A549 (cell line): ENCODE measurements at regions not wholly inside any gene's neighbourhood (a gene's known extent, or its start where the extent isn't known, plus 50 kb on each side); places are given as distances from the start of the nearest gene placed in this dataset.

Experiments used
- ATAC-seq, 2 experiments: fragments of 200-7000 bp in 1 of 2; fragments of >200 bp in 1 of 2; cut with Nextera tagmentation in 1 of 2; cut with Tn5 transposase in 1 of 2; 3 replicates each; pipeline versions ENCODE4 v1.8.0 to v1.9.1; 2018 to 2020; ENCODE audit warnings: mild to moderate bottlenecking in 1 of 2, moderate library complexity in 1 of 2
- CTCF ChIA-PET: fragments of 300-600 bp; sonication (Branson Sonifier 250); formaldehyde crosslinking; extraction: SDS; loops from one replicate; lab custom pipeline; 2021; ENCODE audit warnings: antibody characterized with exemption, inconsistent platforms; lab: Yijun Ruan, JAX
- POLR2A ChIA-PET: fragments of 350-600 bp; formaldehyde crosslinking; extraction: SDS; loops from one replicate; lab custom pipeline; 2021; ENCODE audit warnings: antibody characterized with exemption, inconsistent platforms; lab: Yijun Ruan, JAX
- DNase-seq, 2 experiments: peaks; one replicate each; pipeline versions ENCODE4 v3.0.0 to v3.0.0-alpha.2; 2011 to 2016; ENCODE audit warnings: low read depth in 1 of 2, low spot score in 1 of 2
- FAIRE-seq: peaks from 2 replicates; lab custom pipeline; 2011; peaks lifted over from hg19 to GRCh38; lab: Jason Lieb, UNC
- H3K27ac ChIP-seq, 2 experiments: fragments of >200 bp; sonication (Bioruptor Twin); formaldehyde crosslinking; 3 replicates each; pipeline ENCODE4 v1.5.1; 2016 to 2017
- H3K4me1 ChIP-seq: fragments of >200 bp; sonication (Bioruptor Twin); formaldehyde crosslinking; 3 replicates; pipeline ENCODE4 v1.6.1; 2016
- H3K4me2 ChIP-seq: fragments of >200 bp; sonication (Bioruptor Twin); formaldehyde crosslinking; 3 replicates; pipeline ENCODE4 v1.6.1; 2016
- H3K4me3 ChIP-seq: fragments of >200 bp; sonication (Bioruptor Twin); formaldehyde crosslinking; 3 replicates; pipeline ENCODE4 v1.5.1; 2016
- H3K9me3 ChIP-seq: fragments of >200 bp; sonication (Bioruptor Twin); formaldehyde crosslinking; 3 replicates; pipeline ENCODE4 v1.6.1; 2016
- BHLHE40 ChIP-seq: IDR thresholded peaks from 2 replicates; pipeline ENCODE4 v1.6.1; 2012; ENCODE audit warnings: low read depth, low read length, inconsistent platforms
- CHD2 ChIP-seq: fragments of 150-350 bp; IDR thresholded peaks from 2 replicates; pipeline ENCODE4 v1.6.1; 2014; ENCODE audit warnings: low read length; ENCODE audit not compliant: partially characterized antibody
- EHF ChIP-seq: fragments of 250-450 bp; sonication (Bioruptor Pico); IDR thresholded peaks from 2 replicates; pipeline ENCODE4 v1.5.0; 2020; ENCODE audit warnings: mild to moderate bottlenecking
- FOSB ChIP-seq: fragments of 250-450 bp; sonication (Bioruptor Pico); IDR thresholded peaks from 2 replicates; pipeline ENCODE4 v1.5.0; 2020; ENCODE audit warnings: mild to moderate bottlenecking, moderate library complexity
- FOSL2 ChIP-seq, 2 experiments: fragments of 450-650 bp in 1 of 2; fragments of >200 bp in 1 of 2; sonication (Bioruptor Twin) in 1 of 2; formaldehyde crosslinking; IDR thresholded peaks; 2 replicates each; pipeline versions ENCODE4 v1.5.0 to v1.6.1; 2016 to 2020; ENCODE audit warnings: mild to moderate bottlenecking in 1 of 2, moderate library complexity in 1 of 2
- GATA3 ChIP-seq: IDR thresholded peaks from 2 replicates; pipeline ENCODE4 v1.6.1; 2012; ENCODE audit warnings: borderline replicate concordance
- HOXA7 ChIP-seq: fragments of 250-450 bp; sonication (Bioruptor Pico); IDR thresholded peaks from 2 replicates; pipeline ENCODE4 v1.5.0; 2020; ENCODE audit warnings: mild to moderate bottlenecking, moderate library complexity
- HOXB5 ChIP-seq: fragments of 250-450 bp; sonication (Bioruptor Pico); IDR thresholded peaks from 2 replicates; pipeline ENCODE4 v1.5.0; 2020; ENCODE audit warnings: mild to moderate bottlenecking, moderate library complexity
- MAFK ChIP-seq: fragments of 450-650 bp; IDR thresholded peaks from 2 replicates; pipeline ENCODE4 v1.6.1; 2014; ENCODE audit not compliant: partially characterized antibody
- MAZ ChIP-seq: fragments of 150-350 bp; IDR thresholded peaks from 2 replicates; pipeline ENCODE4 v1.6.1; 2014; ENCODE audit warnings: antibody characterized with exemption, low read depth, low read length, borderline replicate concordance
- NPAS2 ChIP-seq: fragments of 250-450 bp; sonication (Bioruptor Pico); IDR thresholded peaks from 2 replicates; pipeline ENCODE4 v1.8.0; 2022; ENCODE audit warnings: mild to moderate bottlenecking, moderate library complexity, borderline replicate concordance
- NR3C1 ChIP-seq: fragments of >200 bp; sonication (Bioruptor Twin); formaldehyde crosslinking; IDR thresholded peaks from 3 replicates; pipeline ENCODE4 v1.6.1; 2017
- POLR2A ChIP-seq: IDR thresholded peaks from 2 replicates; pipeline ENCODE4 v1.6.1; 2012; ENCODE audit warnings: mild to moderate bottlenecking, low read length
- POLR2AphosphoS2 ChIP-seq: conservative IDR thresholded peaks from 2 replicates; pipeline ENCODE4 v1.6.1; 2012; ENCODE audit warnings: low read length, improper control_type of control experiment, inconsistent platforms
- RAD21 ChIP-seq, 2 experiments: fragments of >200 bp in 1 of 2; sonication (Bioruptor Twin) in 1 of 2; formaldehyde crosslinking in 1 of 2; IDR thresholded peaks in 1 of 2; conservative IDR thresholded peaks in 1 of 2; 2 replicates in 1 of 2; 3 replicates in 1 of 2; pipeline ENCODE4 v1.6.1; 2012 to 2018; ENCODE audit warnings: inconsistent platforms in 1 of 2
- RFX5 ChIP-seq: fragments of 450-650 bp; IDR thresholded peaks from 2 replicates; pipeline ENCODE4 v1.7.1; 2014; ENCODE audit warnings: antibody characterized with exemption, mild to moderate bottlenecking, moderate library complexity
- RNF2 ChIP-seq: fragments of 200-600 bp; sonication (generic); IDR thresholded peaks from 2 replicates; pipeline ENCODE4 v1.6.1; 2016; ENCODE audit warnings: low read depth, mild to moderate bottlenecking, antibody characterized with exemption, moderate library complexity, borderline replicate concordance
- SMC3 ChIP-seq: fragments of >200 bp; sonication (Bioruptor Twin); formaldehyde crosslinking; IDR thresholded peaks from 3 replicates; pipeline ENCODE4 v1.6.1; 2018; ENCODE audit warnings: inconsistent platforms
- ZNF302 ChIP-seq: fragments of 250-450 bp; sonication (Bioruptor Pico); IDR thresholded peaks from 2 replicates; pipeline ENCODE4 v1.9.0; 2021; ENCODE audit warnings: inconsistent platforms, mild to moderate bottlenecking, moderate library complexity
- WGBS: methylation state at CpG from one replicate; pipeline ENCODE4 v1.1.6; 2017; ENCODE audit errors: missing lambda C conversion rate; 5-methylcytosine and 5-hydroxymethylcytosine counted together
- TF ChIP-seq, protein P1 (sequence below): fragments of 200-600 bp; sonication (generic); IDR thresholded peaks from 2 replicates; pipeline ENCODE4 v1.6.1; 2016; ENCODE audit warnings: antibody characterized with exemption, mild to moderate bottlenecking, moderate library complexity
- TF ChIP-seq, protein P2 (sequence below): fragments of 450-650 bp; IDR thresholded peaks from 2 replicates; pipeline ENCODE4 v1.6.1; 2014; ENCODE audit warnings: antibody characterized with exemption
- TF ChIP-seq, protein P3 (sequence below): IDR thresholded peaks from 2 replicates; pipeline ENCODE4 v1.6.1; 2012
- TF ChIP-seq, protein P4 (sequence below): fragments of >200 bp; sonication (Bioruptor Twin); formaldehyde crosslinking; IDR thresholded peaks from 2 replicates; pipeline ENCODE4 v1.6.1; 2016

DNA sequence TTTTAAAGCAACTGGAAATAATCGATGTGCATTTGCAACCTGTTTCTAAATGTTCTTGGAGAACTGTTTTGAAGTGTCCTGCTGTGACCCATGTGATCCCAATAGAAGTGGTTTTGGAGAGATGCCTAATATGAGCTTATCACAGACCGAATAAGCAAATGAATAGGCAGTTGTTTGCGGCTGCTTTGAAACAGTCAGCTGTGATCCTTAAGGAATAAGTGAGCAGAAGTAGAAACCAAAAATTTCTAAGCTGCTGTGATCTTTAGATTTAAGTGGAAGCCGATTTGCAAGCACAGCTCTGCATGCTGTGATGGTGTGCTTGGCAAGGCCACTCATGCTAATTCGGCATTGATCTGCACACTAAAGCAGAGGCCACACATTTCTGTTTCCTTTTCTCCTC, 329.5 kb upstream of the DUSP10 start:
- Histone ChIP-seq H3K4me1 (no peaks in the 10 kb centered on the region), H3K27ac (no peak overlapping the region), H3K4me3 (no peak overlapping the region), H3K9me3 (no peaks in the 10 kb centered on the region), H3K4me2 (no peak overlapping the region)
- TF ChIP-seq GATA3 (no peak), POLR2A (no peak), FOSL2 (IDR thresholded peaks at IDR 0.05) (no peak), FOSL2 (CRISPR knock-in tag; IDR thresholded peaks at IDR 0.05) (no peak), HOXA7 (CRISPR knock-in tag) (no peak), MAFK (no peak), RNF2 (no peak), EHF (CRISPR knock-in tag) (no peak), SMC3 (no peak), RAD21 (conservative IDR thresholded peaks at IDR 0.05 in 1 of 2, IDR thresholded peaks at IDR 0.05 in 1 of 2) (no peak), POLR2AphosphoS2 (no peak), NR3C1 (no peak), HOXB5 (no peak), NPAS2 (CRISPR knock-in tag) (no peak), CHD2 (no peak), RFX5 (no peak), ZNF302 (CRISPR knock-in tag) (no peak)
- TF ChIP-seq, protein P1, sequence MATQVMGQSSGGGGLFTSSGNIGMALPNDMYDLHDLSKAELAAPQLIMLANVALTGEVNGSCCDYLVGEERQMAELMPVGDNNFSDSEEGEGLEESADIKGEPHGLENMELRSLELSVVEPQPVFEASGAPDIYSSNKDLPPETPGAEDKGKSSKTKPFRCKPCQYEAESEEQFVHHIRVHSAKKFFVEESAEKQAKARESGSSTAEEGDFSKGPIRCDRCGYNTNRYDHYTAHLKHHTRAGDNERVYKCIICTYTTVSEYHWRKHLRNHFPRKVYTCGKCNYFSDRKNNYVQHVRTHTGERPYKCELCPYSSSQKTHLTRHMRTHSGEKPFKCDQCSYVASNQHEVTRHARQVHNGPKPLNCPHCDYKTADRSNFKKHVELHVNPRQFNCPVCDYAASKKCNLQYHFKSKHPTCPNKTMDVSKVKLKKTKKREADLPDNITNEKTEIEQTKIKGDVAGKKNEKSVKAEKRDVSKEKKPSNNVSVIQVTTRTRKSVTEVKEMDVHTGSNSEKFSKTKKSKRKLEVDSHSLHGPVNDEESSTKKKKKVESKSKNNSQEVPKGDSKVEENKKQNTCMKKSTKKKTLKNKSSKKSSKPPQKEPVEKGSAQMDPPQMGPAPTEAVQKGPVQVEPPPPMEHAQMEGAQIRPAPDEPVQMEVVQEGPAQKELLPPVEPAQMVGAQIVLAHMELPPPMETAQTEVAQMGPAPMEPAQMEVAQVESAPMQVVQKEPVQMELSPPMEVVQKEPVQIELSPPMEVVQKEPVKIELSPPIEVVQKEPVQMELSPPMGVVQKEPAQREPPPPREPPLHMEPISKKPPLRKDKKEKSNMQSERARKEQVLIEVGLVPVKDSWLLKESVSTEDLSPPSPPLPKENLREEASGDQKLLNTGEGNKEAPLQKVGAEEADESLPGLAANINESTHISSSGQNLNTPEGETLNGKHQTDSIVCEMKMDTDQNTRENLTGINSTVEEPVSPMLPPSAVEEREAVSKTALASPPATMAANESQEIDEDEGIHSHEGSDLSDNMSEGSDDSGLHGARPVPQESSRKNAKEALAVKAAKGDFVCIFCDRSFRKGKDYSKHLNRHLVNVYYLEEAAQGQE = no peak
- TF ChIP-seq, protein P2, sequence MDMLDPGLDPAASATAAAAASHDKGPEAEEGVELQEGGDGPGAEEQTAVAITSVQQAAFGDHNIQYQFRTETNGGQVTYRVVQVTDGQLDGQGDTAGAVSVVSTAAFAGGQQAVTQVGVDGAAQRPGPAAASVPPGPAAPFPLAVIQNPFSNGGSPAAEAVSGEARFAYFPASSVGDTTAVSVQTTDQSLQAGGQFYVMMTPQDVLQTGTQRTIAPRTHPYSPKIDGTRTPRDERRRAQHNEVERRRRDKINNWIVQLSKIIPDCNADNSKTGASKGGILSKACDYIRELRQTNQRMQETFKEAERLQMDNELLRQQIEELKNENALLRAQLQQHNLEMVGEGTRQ = no peak
- TF ChIP-seq, protein P3, sequence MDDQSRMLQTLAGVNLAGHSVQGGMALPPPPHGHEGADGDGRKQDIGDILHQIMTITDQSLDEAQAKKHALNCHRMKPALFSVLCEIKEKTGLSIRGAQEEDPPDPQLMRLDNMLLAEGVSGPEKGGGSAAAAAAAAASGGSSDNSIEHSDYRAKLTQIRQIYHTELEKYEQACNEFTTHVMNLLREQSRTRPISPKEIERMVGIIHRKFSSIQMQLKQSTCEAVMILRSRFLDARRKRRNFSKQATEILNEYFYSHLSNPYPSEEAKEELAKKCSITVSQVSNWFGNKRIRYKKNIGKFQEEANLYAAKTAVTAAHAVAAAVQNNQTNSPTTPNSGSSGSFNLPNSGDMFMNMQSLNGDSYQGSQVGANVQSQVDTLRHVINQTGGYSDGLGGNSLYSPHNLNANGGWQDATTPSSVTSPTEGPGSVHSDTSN = no peak
- TF ChIP-seq, protein P4, sequence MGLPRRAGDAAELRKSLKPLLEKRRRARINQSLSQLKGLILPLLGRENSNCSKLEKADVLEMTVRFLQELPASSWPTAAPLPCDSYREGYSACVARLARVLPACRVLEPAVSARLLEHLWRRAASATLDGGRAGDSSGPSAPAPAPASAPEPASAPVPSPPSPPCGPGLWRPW = no peak
- ChIA-PET CTCF (interaction anchor here (0.6 kb wide), 1 partner anchor 571 kb away, joined by 3 read pairs; no protein-coding TSS in a partner anchor), POLR2A (no interaction called here)
- FAIRE-seq (no peak), DNase-seq (no peak), ATAC-seq (no peak)
- WGBS = 48% methylated on average over 5 of the region's 5 CpGs

DNA sequence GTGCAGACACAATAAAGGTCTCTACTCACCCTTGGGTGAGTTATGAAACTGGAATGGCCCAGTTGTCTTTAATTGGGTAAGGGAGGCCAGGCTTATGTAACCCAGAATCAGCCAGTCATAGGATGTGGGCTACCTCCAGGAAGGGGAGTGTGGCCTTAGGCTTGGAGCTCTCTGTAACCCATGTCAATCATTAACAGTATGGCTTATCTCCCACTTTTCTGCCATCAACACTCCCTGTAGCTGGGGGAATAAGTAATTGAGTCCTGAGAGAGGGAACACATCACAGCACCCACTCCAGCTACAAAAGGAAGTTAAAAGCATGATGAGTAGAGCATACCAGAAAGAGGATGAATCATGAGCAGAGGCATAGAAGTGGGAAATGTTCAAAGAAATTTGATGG, 327.0 kb upstream of the DUSP10 start:
- Histone ChIP-seq H3K9me3 (peaks cover 7% of the 10 kb centered on the region; the same call in 1 of the 3 replicates), H3K4me3 (no peak overlapping the region), H3K4me2 (no peak overlapping the region), H3K4me1 (no peaks in the 10 kb centered on the region), H3K27ac (no peak overlapping the region)
- ChIA-PET CTCF (no interaction called here), POLR2A (no interaction called here)
- FAIRE-seq (no peak), ATAC-seq (no peak), DNase-seq (peak in 1 of 2 experiments; percentile 26)
- TF ChIP-seq FOSB (CRISPR knock-in tag) (no peak), MAZ (no peak), BHLHE40 (no peak)
- TF ChIP-seq, all 56 proteins: peak for 0
